HepG2 (cell line): ENCODE measurements at regions not wholly inside any gene's neighbourhood (a gene's known extent, or its start where the extent isn't known, plus 50 kb on each side); places are given as distances from the start of the nearest gene placed in this dataset.

Experiments used
- ATAC-seq: fragments of 200-7000 bp; cut with Tn5 transposase; 3 replicates; pipeline ENCODE4 v1.9.1; 2020; ENCODE audit warnings: mild to moderate bottlenecking, moderate library complexity
- BruUV-seq: library from RNA; stranded (reverse); fragments of 400-500 nt; replicated peaks from 2 replicates; lab custom pipeline; 2021; lab: Mats Ljungman, UMichigan
- CTCF ChIA-PET: fragments of 300-600 bp; formaldehyde crosslinking; extraction: SDS; loops from one replicate; lab custom pipeline; 2021; ENCODE audit warnings: low total read pairs, inconsistent platforms, low intra/inter-chr PET ratio; lab: Yijun Ruan, JAX
- POLR2A ChIA-PET: fragments of 350-600 bp; sonication (Branson Sonifier 250); formaldehyde crosslinking; loops from one replicate; lab custom pipeline; 2020; ENCODE audit warnings: antibody characterized with exemption, inconsistent platforms; lab: Yijun Ruan, JAX
- DNase-seq: peaks from one replicate; pipeline ENCODE4 v3.0.0-alpha.2; 2015; ENCODE audit warnings: low spot score
- FAIRE-seq: peaks from 3 replicates; lab custom pipeline; 2011; peaks lifted over from hg19 to GRCh38; lab: Jason Lieb, UNC
- H2AFZ ChIP-seq: one replicate; pipeline ENCODE4 v1.6.1; 2011; ENCODE audit warnings: low read length, inconsistent platforms
- H3K27ac ChIP-seq: fragments of 300-600 bp; 3 replicates; pipeline ENCODE4 v1.8.0; 2011; ENCODE audit warnings: mixed run types, mild to moderate bottlenecking, mixed read lengths, low read length, inconsistent platforms; ENCODE audit not compliant: insufficient read depth; ENCODE audit errors: extremely low read length
- H3K27me3 ChIP-seq, 2 experiments: fragments of 200-600 bp in 1 of 2; 2 replicates in 1 of 2; 3 replicates in 1 of 2; pipeline versions ENCODE4 v1.6.0 to v1.8.0; 2011; ENCODE audit warnings: low read length in 2 of 2, mild to moderate bottlenecking in 2 of 2, moderate library complexity in 2 of 2, inconsistent platforms in 1 of 2; ENCODE audit not compliant: insufficient read depth in 2 of 2, control insufficient read depth in 1 of 2
- H3K36me3 ChIP-seq, 2 experiments: fragments of 200-600 bp in 1 of 2; replicated peaks in 1 of 2; 2 replicates in 1 of 2; 3 replicates in 1 of 2; pipeline versions ENCODE4 v1.5.1 to v1.8.0; 2011; ENCODE audit warnings: low read length in 2 of 2, inconsistent platforms in 1 of 2; ENCODE audit not compliant: insufficient read depth in 2 of 2, control insufficient read depth in 1 of 2
- H3K4me1 ChIP-seq: 2 replicates; pipeline ENCODE4 v1.5.1; 2012; ENCODE audit warnings: low read length, inconsistent platforms; ENCODE audit not compliant: insufficient read depth
- H3K4me2 ChIP-seq: 2 replicates; pipeline ENCODE4 v1.6.0; 2011; ENCODE audit warnings: low read depth, low read length, inconsistent platforms
- H3K4me3 ChIP-seq, 3 experiments: fragments of 200-600 bp in 1 of 3; sonication (generic), shearing (Covaris generic) in 1 of 3; replicated peaks in 1 of 3; 2 replicates each; pipeline ENCODE4 v1.5.1; 2011 to 2016; ENCODE audit warnings: low read length in 3 of 3, inconsistent platforms in 2 of 3, low read depth in 2 of 3, mild to moderate bottlenecking in 2 of 3, control low read depth in 1 of 3, mixed read lengths in 1 of 3; ENCODE audit not compliant: insufficient read depth in 1 of 3
- H3K79me2 ChIP-seq: one replicate; pipeline ENCODE4 v1.6.1; 2011; ENCODE audit warnings: low read length, inconsistent platforms; ENCODE audit not compliant: insufficient read depth
- H3K9ac ChIP-seq: 2 replicates; pipeline ENCODE4 v1.6.0; 2011; ENCODE audit warnings: mild to moderate bottlenecking, low read depth, low read length, inconsistent platforms; ENCODE audit not compliant: insufficient read depth
- H3K9me3 ChIP-seq: 2 replicates; pipeline ENCODE4 v1.5.1; 2012; ENCODE audit warnings: mild to moderate bottlenecking, low read length
- H4K20me1 ChIP-seq: 2 replicates; pipeline ENCODE4 v1.6.0; 2011; ENCODE audit warnings: inconsistent platforms, mild to moderate bottlenecking, low read length, moderate library complexity; ENCODE audit not compliant: insufficient read depth
- CTCF ChIP-seq: sonication (generic); formaldehyde crosslinking; IDR thresholded peaks from 2 replicates; pipeline ENCODE4 v1.5.0; 2020; ENCODE audit warnings: mild to moderate bottlenecking, missing genetic modification reagents, moderate library complexity
- MBD4 ChIP-seq: IDR thresholded peaks from 2 replicates; pipeline ENCODE4 v1.6.1; 2012; ENCODE audit warnings: low read length, inconsistent platforms, borderline replicate concordance
- SMC3 ChIP-seq: IDR thresholded peaks from 2 replicates; pipeline ENCODE4 v1.6.1; 2011; ENCODE audit warnings: low read length, improper control_type of control experiment
- STAG1 ChIP-seq: sonication (generic); formaldehyde crosslinking; IDR thresholded peaks from 2 replicates; pipeline ENCODE4 v1.4.0; 2020; ENCODE audit warnings: missing genetic modification reagents
- WGBS: methylation state at CpG from one replicate; pipeline ENCODE4 v1.1.6; 2017; ENCODE audit warnings: low lambda C conversion rate; 5-methylcytosine and 5-hydroxymethylcytosine counted together
- in situ Hi-C: cut with HindIII; loops from 2 replicates; pipeline ENCODE4 v1.10.0; 2017; ENCODE audit warnings: low pct_unique_long_range_greater_than_20kb; ENCODE audit not compliant: extremely low pct_ligation_motif_present
- intact Hi-C: fragments of 100-400 bp; cut with micrococcal nuclease; formaldehyde crosslinking; loops from one replicate; pipeline ENCODE4 v1.10.0; 2022; ENCODE audit not compliant: unreplicated experiment

DNA sequence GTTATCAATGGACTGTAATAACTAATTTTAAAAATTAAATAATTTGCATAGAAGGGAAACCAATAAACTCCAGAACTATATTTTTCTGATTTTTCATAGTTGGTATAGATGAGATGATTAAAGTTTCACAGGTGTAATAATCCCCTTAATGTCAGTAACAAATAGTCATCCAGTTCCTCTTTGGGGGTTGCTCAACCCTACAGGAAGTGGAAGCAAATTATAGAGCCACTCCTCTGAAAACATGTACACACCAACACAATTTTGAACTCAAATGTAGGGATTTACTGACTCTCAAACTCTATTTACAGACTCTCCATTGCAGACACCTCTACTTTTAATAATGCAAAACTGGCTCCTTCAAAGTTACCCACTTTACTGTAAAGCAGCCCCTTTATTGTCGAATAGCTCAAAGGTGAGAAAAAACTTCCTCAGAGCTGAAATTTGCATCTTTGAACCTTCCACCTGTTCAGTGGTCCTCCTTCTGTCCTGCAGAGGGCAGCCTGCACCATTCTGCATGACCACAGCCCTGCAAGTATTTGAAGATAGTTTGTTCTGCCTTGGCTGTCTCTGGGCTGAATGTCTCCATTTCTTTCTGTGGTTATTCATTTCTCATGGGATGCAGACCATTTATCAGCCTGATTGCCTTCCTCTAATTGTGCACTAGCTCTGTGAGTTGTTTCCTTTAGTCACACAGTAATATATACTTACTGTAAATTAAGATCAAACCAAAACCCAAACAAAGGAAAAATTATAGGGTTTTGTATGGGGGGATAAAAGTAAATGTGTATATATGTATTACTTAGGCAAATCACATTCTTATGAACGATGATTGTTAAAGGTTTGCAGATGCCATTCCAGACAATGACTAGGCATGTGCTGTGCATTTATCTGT is 383.2 kb upstream of the SGCD start:
- Histone ChIP-seq H3K4me3 (no peak overlapping the region), H3K27ac (no peak overlapping the region), H3K36me3 (no peaks in the 10 kb centered on the region), H3K4me2 (no peak overlapping the region), H3K9ac (no peak overlapping the region), H3K79me2 (no peaks in the 10 kb centered on the region), H3K4me1 (no peaks in the 10 kb centered on the region), H3K9me3 (no peaks in the 10 kb centered on the region), H3K27me3 (no peaks in the 10 kb centered on the region), H2AFZ (no peak overlapping the region), H4K20me1 (no peaks in the 10 kb centered on the region)
- intact Hi-C loops (loop anchor here (1.0 to 10.0 kb wide), 3 partner anchors 873 to 991 kb away; no protein-coding TSS in a partner anchor), in situ Hi-C loops (loop anchor here (10.0 to 25.0 kb wide), 2 partner anchors 881 to 1194 kb away; partner anchors contain the start of gene MED7)
- BruUV-seq = no TSS peak
- FAIRE-seq = peak; percentile 40
- ATAC-seq = peak; percentile 92
- ChIA-PET POLR2A (no interaction called here), CTCF (interaction anchor here (0.7 kb wide), 1 partner anchor 991 kb away, joined by 3 read pairs; no protein-coding TSS in a partner anchor)
- DNase-seq = peak; percentile 31
- 0% methylated on average over 2 of the region's 2 CpGs for WGBS
- TF ChIP-seq CTCF (CRISPR knock-in tag) (peak; percentile 70), STAG1 (CRISPR knock-in tag) (peak; percentile 72), SMC3 (peak; percentile 60), MBD4 (no peak)
